ENCODE measurements at regions not wholly inside any gene's neighbourhood (a gene's known extent, or its start where the extent isn't known, plus 50 kb on each side); places are given as distances from the start of the nearest gene placed in this dataset.

DNA sequence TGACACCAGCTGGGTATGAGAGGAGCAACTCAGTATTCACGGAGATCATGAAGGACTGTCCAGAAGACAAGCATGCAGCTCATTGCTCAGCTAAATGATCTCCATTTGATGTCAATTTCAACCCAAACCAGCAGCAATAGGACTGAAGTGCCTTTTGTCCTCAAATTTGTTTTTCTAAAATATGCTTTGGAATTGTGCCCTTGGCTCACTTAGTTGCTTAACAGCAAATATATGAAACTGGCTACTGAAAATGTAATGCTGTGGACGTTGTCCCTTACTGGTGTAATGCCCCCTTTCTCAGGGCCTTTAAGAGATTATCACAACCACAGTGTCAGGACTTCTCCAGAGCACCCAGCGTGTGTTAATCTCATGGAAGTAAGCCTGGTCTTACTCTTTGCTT, 236.2 kb downstream of the SKIDA1 start:
- no peaks in the 10 kb centered on the region for H3F3A ChIP-seq (ENCODE audit: insufficient read depth, low read length, poor library complexity, severe bottlenecking)
- no peak overlapping the region for H3K9ac ChIP-seq (ENCODE audit: low read length)
- no peak overlapping the region for H3K4me3 ChIP-seq (ENCODE audit: low read length)
- TF ChIP-seq EP300 (conservative IDR thresholded peaks at IDR 0.05; ENCODE audit: poor library complexity, severe bottlenecking) (no peak), TAF1 (IDR thresholded peaks at IDR 0.05; ENCODE audit: low read depth) (no peak), POLR2AphosphoS5 (IDR thresholded peaks at IDR 0.05) (no peak), MXI1 (conservative IDR thresholded peaks at IDR 0.05; ENCODE audit: poor library complexity, severe bottlenecking) (no peak), SMC3 (conservative IDR thresholded peaks at IDR 0.05; ENCODE audit: poor library complexity) (no peak), EZH2 (IDR thresholded peaks at IDR 0.05; ENCODE audit: borderline replicate concordance, insufficient read depth, low read length, poor library complexity, severe bottlenecking) (no peak), RAD21 (conservative IDR thresholded peaks at IDR 0.05) (no peak)
- TF ChIP-seq, protein P1, sequence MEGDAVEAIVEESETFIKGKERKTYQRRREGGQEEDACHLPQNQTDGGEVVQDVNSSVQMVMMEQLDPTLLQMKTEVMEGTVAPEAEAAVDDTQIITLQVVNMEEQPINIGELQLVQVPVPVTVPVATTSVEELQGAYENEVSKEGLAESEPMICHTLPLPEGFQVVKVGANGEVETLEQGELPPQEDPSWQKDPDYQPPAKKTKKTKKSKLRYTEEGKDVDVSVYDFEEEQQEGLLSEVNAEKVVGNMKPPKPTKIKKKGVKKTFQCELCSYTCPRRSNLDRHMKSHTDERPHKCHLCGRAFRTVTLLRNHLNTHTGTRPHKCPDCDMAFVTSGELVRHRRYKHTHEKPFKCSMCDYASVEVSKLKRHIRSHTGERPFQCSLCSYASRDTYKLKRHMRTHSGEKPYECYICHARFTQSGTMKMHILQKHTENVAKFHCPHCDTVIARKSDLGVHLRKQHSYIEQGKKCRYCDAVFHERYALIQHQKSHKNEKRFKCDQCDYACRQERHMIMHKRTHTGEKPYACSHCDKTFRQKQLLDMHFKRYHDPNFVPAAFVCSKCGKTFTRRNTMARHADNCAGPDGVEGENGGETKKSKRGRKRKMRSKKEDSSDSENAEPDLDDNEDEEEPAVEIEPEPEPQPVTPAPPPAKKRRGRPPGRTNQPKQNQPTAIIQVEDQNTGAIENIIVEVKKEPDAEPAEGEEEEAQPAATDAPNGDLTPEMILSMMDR (IDR thresholded peaks at IDR 0.05; ENCODE audit: poor library complexity, severe bottlenecking) = no peak
- TF ChIP-seq, protein P2, sequence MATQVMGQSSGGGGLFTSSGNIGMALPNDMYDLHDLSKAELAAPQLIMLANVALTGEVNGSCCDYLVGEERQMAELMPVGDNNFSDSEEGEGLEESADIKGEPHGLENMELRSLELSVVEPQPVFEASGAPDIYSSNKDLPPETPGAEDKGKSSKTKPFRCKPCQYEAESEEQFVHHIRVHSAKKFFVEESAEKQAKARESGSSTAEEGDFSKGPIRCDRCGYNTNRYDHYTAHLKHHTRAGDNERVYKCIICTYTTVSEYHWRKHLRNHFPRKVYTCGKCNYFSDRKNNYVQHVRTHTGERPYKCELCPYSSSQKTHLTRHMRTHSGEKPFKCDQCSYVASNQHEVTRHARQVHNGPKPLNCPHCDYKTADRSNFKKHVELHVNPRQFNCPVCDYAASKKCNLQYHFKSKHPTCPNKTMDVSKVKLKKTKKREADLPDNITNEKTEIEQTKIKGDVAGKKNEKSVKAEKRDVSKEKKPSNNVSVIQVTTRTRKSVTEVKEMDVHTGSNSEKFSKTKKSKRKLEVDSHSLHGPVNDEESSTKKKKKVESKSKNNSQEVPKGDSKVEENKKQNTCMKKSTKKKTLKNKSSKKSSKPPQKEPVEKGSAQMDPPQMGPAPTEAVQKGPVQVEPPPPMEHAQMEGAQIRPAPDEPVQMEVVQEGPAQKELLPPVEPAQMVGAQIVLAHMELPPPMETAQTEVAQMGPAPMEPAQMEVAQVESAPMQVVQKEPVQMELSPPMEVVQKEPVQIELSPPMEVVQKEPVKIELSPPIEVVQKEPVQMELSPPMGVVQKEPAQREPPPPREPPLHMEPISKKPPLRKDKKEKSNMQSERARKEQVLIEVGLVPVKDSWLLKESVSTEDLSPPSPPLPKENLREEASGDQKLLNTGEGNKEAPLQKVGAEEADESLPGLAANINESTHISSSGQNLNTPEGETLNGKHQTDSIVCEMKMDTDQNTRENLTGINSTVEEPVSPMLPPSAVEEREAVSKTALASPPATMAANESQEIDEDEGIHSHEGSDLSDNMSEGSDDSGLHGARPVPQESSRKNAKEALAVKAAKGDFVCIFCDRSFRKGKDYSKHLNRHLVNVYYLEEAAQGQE (IDR thresholded peaks at IDR 0.05; ENCODE audit: borderline replicate concordance) = no peak
- no peaks in the 10 kb centered on the region for H4K20me1 ChIP-seq (ENCODE audit: insufficient read depth)
- no peaks in the 10 kb centered on the region for H3K36me3 ChIP-seq (ENCODE audit: insufficient read depth, low read length)
- no peaks in the 10 kb centered on the region for H3K9me3 ChIP-seq (ENCODE audit: low read length)
- no peaks in the 10 kb centered on the region for H3K79me2 ChIP-seq (replicated peaks; ENCODE audit: insufficient read depth, low read length)
- H3K27ac ChIP-seq (ENCODE audit: low read length) = no peak overlapping the region
- no peaks in the 10 kb centered on the region for H3K27me3 ChIP-seq (ENCODE audit: insufficient read depth, low read depth, low read length)
- no peak overlapping the region for H2AFZ ChIP-seq (ENCODE audit: low read depth, low read length)
- H3K4me2 ChIP-seq (ENCODE audit: low read length) = no peak overlapping the region
- no peaks in the 10 kb centered on the region for H3K9me2 ChIP-seq (ENCODE audit: insufficient read depth, low read length)

DNA sequence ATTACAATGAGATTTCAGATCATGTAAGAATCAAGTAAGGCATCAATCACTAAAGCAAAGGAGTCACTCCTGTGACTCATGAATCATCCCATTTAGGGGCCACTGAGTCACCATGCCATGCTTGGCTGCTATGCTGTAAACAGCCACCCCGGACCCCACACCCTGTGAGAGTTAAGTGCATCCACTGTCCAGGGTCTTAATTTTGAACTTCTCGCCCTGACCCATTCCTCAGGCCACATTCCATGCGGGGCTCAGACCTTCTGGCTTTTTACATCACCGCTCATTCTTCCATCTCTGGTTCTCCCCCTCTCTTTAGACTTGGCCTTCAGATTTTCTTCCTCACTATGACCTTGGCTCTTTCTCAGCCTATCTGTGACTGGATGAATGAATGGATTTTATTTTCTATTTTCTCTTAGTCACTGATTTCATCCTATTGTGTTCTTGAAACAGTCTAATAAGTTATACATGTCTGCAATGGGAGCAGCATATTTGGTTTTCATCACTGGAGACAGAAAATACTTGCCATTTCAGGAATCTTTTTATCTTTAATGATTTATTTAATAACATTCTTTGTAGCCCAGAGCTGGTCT, 239.6 kb downstream of the SKIDA1 start:
- TF ChIP-seq POLR2AphosphoS5 (IDR thresholded peaks at IDR 0.05) (no peak), EZH2 (IDR thresholded peaks at IDR 0.05; ENCODE audit: borderline replicate concordance, insufficient read depth, low read length, poor library complexity, severe bottlenecking) (no peak), RAD21 (conservative IDR thresholded peaks at IDR 0.05) (no peak), TAF1 (IDR thresholded peaks at IDR 0.05; ENCODE audit: low read depth) (no peak), SMC3 (conservative IDR thresholded peaks at IDR 0.05; ENCODE audit: poor library complexity) (no peak)
- TF ChIP-seq, protein P1 (IDR thresholded peaks at IDR 0.05; ENCODE audit: poor library complexity, severe bottlenecking) = no peak
- TF ChIP-seq, protein P2 (IDR thresholded peaks at IDR 0.05; ENCODE audit: borderline replicate concordance) = no peak
- Histone ChIP-seq H3K9me2 (ENCODE audit: insufficient read depth, low read length) (no peaks in the 10 kb centered on the region), H3K27ac (ENCODE audit: low read length) (no peak overlapping the region), H4K20me1 (ENCODE audit: insufficient read depth) (no peaks in the 10 kb centered on the region), H3K36me3 (ENCODE audit: insufficient read depth, low read length) (no peaks in the 10 kb centered on the region), H3K27me3 (ENCODE audit: insufficient read depth, low read depth, low read length) (no peaks in the 10 kb centered on the region), H3K4me3 (ENCODE audit: low read length) (no peak overlapping the region), H3K4me2 (ENCODE audit: low read length) (no peak overlapping the region), H3K79me2 (replicated peaks; ENCODE audit: insufficient read depth, low read length) (no peaks in the 10 kb centered on the region), H3K9ac (ENCODE audit: low read length) (no peak overlapping the region), H2AFZ (ENCODE audit: low read depth, low read length) (no peak overlapping the region), H3F3A (ENCODE audit: insufficient read depth, low read length, poor library complexity, severe bottlenecking) (no peaks in the 10 kb centered on the region), H3K9me3 (ENCODE audit: low read length) (no peaks in the 10 kb centered on the region)
